GM18517 (cell line): ENCODE measurements at regions not wholly inside any gene's neighbourhood (a gene's known extent, or its start where the extent isn't known, plus 50 kb on each side); places are given as distances from the start of the nearest gene placed in this dataset.
"Not testable (repeated sequence)": the region's sequence is repeated elsewhere in the genome, so short reads cannot be mapped to it uniquely, and the experiment has no call there.

ENCODE experiments used
- ATAC-seq: cut with Tn5 transposase; IDR thresholded peaks from one replicate; pipeline ENCODE4 v1.9.1; 2021; ENCODE audit warnings: mild to moderate bottlenecking, moderate library complexity; ENCODE audit not compliant: unreplicated experiment

GRCh38 chr4:18442957-18443356 lies 421.4 kb upstream of the LCORL start:
- ATAC-seq: no peak

DNA sequence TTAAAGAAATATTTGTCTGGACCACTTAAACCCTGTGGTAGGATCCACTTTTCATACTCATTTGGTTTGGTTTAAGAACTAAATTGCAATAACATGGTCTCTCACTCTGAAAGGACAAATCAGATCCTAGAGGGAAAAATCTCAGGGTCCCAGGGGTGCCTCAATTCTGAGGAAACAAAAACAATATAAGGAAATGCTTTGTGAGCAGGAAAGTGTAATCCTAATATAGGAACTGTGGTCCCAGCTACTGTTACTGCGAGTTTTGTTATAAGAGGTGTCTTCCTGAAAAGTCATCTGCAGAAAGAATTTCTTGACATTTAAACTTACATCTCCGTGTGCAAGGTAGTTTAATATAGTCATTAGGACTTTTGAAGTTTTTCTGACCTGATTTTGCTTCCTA lies 420.1 kb upstream of the LCORL start:
- ATAC-seq: no peak

GRCh38 chr4:18441203-18441590 lies 419.6 kb upstream of the LCORL start:
- ATAC-seq: no peak

DNA sequence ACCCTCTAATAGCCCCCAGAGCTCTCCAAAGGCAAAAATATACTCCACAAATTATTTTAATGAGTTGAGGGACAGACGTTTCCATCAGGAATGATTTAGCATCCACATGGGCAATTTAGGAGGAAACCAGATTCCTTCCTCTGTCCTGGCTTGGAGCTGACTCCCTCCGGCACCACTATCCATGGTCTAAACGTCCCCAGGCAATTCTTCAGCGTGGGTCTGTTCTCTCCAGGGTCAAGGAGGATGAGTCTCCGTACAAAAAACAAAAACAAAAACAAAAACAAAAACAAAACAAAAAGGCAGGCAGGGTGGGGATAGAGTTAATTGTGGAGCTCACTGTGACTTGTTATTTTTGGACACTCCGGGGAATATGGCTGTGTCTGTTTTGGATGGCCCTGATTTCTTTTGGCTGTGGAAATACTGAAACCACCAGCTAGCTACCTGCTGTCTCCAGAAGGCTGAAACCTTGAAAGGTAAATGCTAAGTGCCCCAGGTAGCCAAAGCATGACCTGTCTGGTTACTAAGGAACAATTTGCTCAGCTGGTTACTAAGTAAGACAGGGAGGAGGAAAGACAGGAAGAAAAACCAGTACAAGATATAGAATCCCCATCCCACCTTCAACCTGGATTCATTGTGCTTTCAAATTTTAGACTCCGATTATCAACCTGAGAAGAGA lies 419.1 kb upstream of the LCORL start:
- no peak for ATAC-seq

DNA sequence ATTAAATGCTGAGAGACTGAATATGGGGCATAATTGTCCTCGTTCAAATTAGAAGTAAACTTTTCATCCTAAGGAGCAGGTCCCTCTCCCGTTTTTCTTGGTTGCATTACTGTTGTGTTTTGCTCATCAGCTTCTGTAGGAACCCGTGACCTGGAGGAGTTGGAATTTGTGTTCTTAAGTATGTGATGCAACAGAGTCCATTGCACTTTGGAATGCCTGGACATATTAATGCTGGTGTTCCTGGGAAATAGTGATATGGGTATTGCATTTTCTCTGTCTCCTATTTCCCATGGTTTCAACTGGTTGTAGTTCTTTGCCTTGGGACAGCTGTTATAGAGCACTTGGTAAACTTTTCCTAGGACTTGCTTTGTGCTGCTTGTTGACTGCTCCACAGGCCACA lies 417.8 kb upstream of the LCORL start:
- no peak for ATAC-seq

DNA sequence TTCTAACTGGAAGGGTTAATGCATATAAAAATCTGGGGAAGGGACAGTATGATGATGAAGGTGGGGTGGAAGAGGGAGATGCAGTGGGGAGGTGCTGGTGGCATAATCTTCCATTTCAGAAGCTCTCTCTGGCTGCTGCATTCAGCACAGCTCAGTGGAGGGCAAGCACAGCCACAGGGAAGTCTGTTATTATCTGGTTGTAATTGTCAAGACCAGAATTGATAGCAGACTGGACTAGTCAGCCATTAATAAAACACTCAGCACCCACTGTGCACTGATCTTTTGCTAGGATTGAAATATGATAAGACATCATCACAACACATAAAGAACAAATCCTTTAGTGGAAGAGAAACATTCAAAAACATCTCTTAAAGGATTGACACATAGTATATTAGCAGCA lies 414.2 kb upstream of the LCORL start:
- no peak for ATAC-seq

GRCh38 chr4:18422685-18423084 lies 401.1 kb upstream of the LCORL start:
- ATAC-seq: no peak

- no peak for ATAC-seq
These were observed 400.0 kb upstream of the LCORL start for GRCh38 chr4:18421519-18421918.

DNA sequence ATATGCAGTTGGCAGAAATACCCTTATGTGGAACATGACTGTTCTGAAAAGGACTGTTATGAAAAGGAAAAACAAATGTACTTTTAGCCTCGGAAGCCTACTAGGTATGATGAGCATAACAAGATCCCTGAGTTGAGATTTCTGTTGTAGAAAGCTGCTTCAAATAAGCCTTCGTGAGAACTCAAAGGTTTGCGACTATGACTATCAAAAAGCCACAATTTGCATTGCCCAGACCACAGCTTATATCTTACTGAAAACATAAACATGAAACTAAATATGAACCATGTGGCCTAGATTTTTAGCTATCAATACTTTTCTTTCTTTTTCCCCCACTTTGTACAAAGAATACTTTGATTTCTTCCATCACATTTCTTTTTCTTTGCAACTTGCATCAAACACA lies 398.2 kb upstream of the LCORL start:
- no peak for ATAC-seq

GRCh38 chr4:18418195-18418898 lies 396.8 kb upstream of the LCORL start:
- ATAC-seq: not testable (repeated sequence)

DNA sequence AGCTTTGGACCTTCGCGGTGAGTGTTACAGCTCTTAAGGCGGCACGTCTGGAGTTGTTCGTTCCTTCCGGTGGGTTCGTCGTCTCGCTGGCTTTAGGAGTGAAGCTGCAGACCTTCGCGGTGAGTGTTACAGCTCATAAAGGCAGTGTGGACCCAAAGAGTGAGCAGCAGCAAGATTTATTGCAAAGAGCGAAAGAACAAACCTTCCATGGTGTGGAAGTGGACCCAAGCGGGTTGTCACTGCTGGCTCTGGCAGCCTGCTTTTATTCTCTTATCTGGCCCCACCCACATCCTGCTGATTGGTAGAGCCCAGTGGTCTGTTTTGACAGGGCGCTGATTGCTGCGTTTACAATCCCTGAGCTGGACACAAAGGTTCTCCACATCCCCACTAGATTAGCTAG lies 396.1 kb upstream of the LCORL start:
- ATAC-seq: not testable (repeated sequence)

GRCh38 chr4:18406264-18406663 lies 384.7 kb upstream of the LCORL start:
- no peak for ATAC-seq

DNA sequence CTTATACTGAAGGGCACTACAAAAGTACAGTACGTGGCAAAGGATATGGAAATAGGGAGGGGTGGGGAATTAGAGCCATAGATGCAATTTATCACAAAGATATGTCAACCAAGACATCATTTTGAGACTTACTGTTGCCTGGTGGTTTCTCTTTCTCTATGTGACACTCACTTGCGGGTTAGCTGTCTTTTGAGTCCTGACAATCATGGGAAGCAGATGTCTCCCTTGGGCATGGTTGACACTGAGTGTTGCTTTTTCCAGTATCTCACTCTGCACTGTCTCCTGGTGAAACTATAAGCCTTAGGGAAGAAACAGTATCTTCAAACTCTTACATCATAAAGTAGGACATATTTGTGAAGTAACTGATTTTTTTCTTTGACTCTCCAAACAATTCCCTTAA lies 383.5 kb upstream of the LCORL start:
- no peak for ATAC-seq

GRCh38 chr4:18404642-18405041 lies 383.1 kb upstream of the LCORL start:
- no peak for ATAC-seq

DNA sequence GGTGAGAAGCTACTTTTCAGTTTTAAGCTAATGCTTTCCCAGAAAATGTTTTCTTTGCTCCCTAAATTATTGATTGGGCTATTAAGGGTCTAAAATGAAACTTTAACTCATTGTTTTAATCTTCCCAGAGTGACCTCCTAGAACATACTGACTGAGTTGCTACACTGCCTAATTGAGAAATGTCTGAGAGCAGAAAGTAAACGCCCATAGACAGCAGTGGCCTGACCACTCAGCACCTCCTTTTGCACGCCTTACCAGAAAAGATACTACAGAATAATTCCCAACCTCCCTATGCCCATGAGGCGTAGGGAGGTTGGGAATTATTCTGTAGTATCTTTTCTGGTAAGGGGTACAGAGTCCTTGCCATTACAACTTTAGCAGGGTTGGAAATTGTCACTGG lies 381.8 kb upstream of the LCORL start:
- ATAC-seq: no peak

DNA sequence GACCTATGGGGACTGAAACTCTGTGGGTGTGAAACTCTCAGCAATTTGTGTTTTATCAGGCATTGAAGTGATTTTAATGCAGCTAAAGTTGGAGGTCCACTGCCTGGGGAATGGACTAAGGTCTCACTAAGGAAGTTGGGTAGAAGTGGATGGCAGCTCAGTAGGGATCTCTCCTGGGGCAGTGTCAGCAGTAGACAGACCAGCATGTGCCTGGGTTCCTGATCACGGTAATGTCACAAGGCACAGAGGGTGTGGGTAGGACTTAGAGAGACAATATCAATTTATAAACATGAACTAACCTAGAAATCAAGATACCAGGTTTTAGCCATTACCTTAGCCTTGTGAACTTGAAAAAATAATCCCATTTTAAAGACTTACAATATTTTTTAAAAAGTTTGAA lies 380.3 kb upstream of the LCORL start:
- ATAC-seq: no peak

DNA sequence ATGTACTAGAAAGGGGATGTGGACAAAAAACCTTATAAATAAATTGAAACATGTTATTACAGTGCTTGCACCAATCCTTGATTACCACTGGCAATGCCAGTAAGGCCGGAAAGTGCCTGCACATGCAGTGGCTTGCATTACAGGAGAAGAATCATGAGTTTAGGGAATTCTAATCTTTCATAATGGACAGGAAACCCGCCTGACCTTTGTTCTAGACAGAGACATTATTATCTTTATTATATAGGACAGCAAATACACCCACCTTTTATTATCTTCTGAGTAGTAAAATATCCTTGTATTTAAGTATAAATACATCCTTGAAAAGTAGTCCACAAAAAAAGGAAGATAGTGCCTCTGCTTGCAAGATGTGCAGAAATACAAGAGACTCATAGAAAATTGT lies 379.9 kb upstream of the LCORL start:
- no peak for ATAC-seq

DNA sequence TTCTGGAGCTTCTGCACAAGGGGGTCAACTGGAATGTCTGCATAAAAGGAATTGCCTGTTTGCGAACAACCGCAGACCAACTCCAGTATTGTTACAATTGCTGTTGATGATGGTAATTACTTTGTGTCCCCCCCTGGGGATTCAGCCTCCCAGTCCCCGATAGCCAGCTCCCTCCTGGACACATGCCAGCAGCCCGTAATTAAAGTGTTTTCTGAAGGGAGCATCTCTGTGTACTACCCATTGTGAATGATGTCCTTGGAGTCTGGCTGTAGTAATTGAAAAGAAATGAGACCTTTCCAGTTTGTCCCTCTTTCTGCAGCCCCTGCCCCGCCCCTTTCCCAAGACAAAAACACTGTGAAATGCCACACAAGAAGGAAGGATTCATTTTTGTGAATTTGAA lies 377.1 kb upstream of the LCORL start:
- no peak for ATAC-seq

- no peak for ATAC-seq
These were observed 376.3 kb upstream of the LCORL start for GRCh38 chr4:18397681-18398390.

- ATAC-seq: no peak
These were observed 373.1 kb upstream of the LCORL start for GRCh38 chr4:18394656-18395055.

DNA sequence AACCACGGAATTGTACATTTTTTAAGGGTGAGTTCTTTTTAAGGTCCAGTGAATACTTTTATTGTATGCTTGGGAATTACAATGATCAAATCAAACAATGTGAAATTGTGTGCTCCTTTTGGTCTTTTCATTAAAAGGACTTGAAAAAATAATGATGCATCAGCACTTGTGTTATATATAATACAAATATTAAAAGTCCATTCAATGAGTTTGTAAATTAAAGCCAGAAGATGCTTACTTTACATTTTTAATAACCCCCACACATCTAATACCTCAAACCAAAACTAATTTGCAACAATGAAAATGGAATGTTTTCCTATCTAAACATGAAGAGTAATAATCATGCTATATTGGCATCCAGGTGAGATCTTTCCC lies 369.8 kb upstream of the LCORL start:
- ATAC-seq: no peak

DNA sequence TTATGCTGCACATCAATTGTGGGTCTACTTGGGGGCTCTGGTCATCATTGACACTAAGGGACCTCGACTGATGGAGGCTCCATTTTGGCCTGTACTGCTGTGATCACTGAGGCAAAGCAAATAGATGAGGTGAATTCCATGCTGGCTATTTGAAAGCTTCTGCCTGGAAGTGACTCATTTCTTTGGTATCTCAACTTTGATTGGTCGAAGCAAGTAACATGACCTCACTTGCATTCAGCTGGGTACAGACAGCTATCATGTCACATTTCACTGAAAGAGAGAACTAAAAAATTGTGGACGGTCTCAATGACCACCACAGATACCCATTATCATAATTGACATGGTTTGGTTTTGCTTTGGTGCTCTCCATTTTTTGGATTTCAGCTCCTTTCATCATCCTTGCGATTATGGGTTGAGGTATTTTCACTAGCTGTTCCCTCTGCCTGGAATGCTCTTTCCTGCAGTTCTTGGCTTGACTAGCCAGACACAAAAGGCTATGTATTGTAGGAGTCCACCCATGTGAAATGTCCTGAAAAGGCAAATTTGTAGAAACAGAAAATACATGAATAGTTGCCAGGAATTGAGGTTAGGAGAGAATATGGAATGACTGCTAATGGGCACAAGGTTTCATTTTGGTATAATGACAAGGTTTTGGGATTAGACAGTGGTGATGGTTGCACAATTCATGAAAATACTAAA lies 369.2 kb upstream of the LCORL start:
- no peak for ATAC-seq
